IMR-90 (cell line): ENCODE measurements at regions not wholly inside any gene's neighbourhood (a gene's known extent, or its start where the extent isn't known, plus 50 kb on each side); places are given as distances from the start of the nearest gene placed in this dataset.

ENCODE experiments used
- ATAC-seq: fragments of 200-7000 bp; cut with Tn5 transposase; 2 replicates; pipeline ENCODE4 v1.9.1; 2020; ENCODE audit warnings: low read depth, mild to moderate bottlenecking, moderate library complexity
- BruUV-seq: library from RNA; stranded (reverse); fragments of 400-500 nt; replicated peaks from 2 replicates; lab custom pipeline; 2021; lab: Mats Ljungman, UMichigan
- CTCF ChIA-PET: fragments of 300-600 bp; formaldehyde crosslinking; extraction: SDS; loops from one replicate; lab custom pipeline; 2021; ENCODE audit warnings: antibody characterized with exemption; lab: Yijun Ruan, JAX
- POLR2A ChIA-PET: fragments of 300-600 bp; sonication (Branson Sonifier 250); formaldehyde crosslinking; loops from one replicate; lab custom pipeline; 2022; ENCODE audit warnings: antibody characterized with exemption; ENCODE audit not compliant: unreplicated experiment; lab: Charles Lee
- DNase-seq: peaks from one replicate; pipeline ENCODE4 v3.0.0; 2013
- H2AFZ ChIP-seq: replicated peaks from 2 replicates; pipeline ENCODE3; 2013; ENCODE audit warnings: low read length, mild to moderate bottlenecking; ENCODE audit not compliant: poor library complexity
- H2AK5ac ChIP-seq: 2 replicates; pipeline ENCODE4 v1.6.1; 2013; ENCODE audit warnings: low read depth, low read length, inconsistent platforms
- H2AK9ac ChIP-seq: replicated peaks from 2 replicates; pipeline ENCODE3; 2013; ENCODE audit warnings: mild to moderate bottlenecking, low read depth, low read length, moderate library complexity; ENCODE audit not compliant: poor library complexity
- H2BK120ac ChIP-seq: 2 replicates; pipeline ENCODE4 v1.6.1; 2013; ENCODE audit warnings: low read depth, low read length, inconsistent platforms
- H2BK15ac ChIP-seq: 3 replicates; pipeline ENCODE4 v1.6.1; 2013; ENCODE audit warnings: low read depth, low read length, inconsistent platforms
- H2BK20ac ChIP-seq: 2 replicates; pipeline ENCODE4 v1.6.1; 2013; ENCODE audit warnings: low read depth, mild to moderate bottlenecking, inconsistent platforms, low read length, moderate library complexity
- H2BK5ac ChIP-seq: 2 replicates; pipeline ENCODE4 v1.6.1; 2013; ENCODE audit warnings: mild to moderate bottlenecking, low read depth, low read length, inconsistent platforms; ENCODE audit not compliant: poor library complexity, severe bottlenecking
- H3K14ac ChIP-seq: replicated peaks from 2 replicates; pipeline ENCODE4 v1.6.1; 2013; ENCODE audit warnings: low read depth, low read length, inconsistent platforms
- H3K18ac ChIP-seq: 2 replicates; pipeline ENCODE4 v1.6.1; 2013; ENCODE audit warnings: low read depth, low read length, control low read depth
- H3K23ac ChIP-seq: 2 replicates; pipeline ENCODE4 v1.6.1; 2013; ENCODE audit warnings: low read depth, low read length, inconsistent platforms
- H3K27ac ChIP-seq: 2 replicates; pipeline ENCODE4 v1.5.1; 2013; ENCODE audit warnings: mild to moderate bottlenecking, control low read depth, low read length; ENCODE audit not compliant: insufficient read depth
- H3K27me3 ChIP-seq: 2 replicates; pipeline ENCODE4 v1.6.1; 2013; ENCODE audit warnings: low read length; ENCODE audit not compliant: control insufficient read depth, insufficient read depth
- H3K36me3 ChIP-seq: 2 replicates; pipeline ENCODE4 v1.6.1; 2013; ENCODE audit warnings: low read length, mixed read lengths; ENCODE audit not compliant: control insufficient read depth, insufficient read depth
- H3K4ac ChIP-seq: 2 replicates; pipeline ENCODE4 v1.6.1; 2013; ENCODE audit warnings: low read depth, low read length, inconsistent platforms
- H3K4me1 ChIP-seq: 2 replicates; pipeline ENCODE4 v1.6.1; 2013; ENCODE audit warnings: low read length, mixed read lengths; ENCODE audit not compliant: control insufficient read depth, insufficient read depth
- H3K4me2 ChIP-seq: 2 replicates; pipeline ENCODE4 v1.6.1; 2013; ENCODE audit warnings: low read depth, mild to moderate bottlenecking, control low read depth, low read length, moderate library complexity
- H3K4me3 ChIP-seq: 2 replicates; pipeline ENCODE4 v1.5.1; 2013; ENCODE audit warnings: low read depth, mild to moderate bottlenecking, control low read depth, low read length, moderate library complexity; ENCODE audit not compliant: insufficient read depth
- H3K56ac ChIP-seq: 2 replicates; pipeline ENCODE4 v1.6.1; 2013; ENCODE audit warnings: low read length, inconsistent platforms; ENCODE audit not compliant: insufficient read depth; ENCODE audit errors: extremely low read depth
- H3K79me1 ChIP-seq, 2 experiments: 2 replicates each; pipeline ENCODE4 v1.6.1; 2013; ENCODE audit warnings: low read length in 2 of 2, inconsistent platforms in 1 of 2, low read depth in 1 of 2
- H3K9ac ChIP-seq: 2 replicates; pipeline ENCODE4 v1.6.1; 2013; ENCODE audit warnings: low read depth, low read length, control low read depth
- H3K9me1 ChIP-seq: 2 replicates; pipeline ENCODE4 v1.6.1; 2013; ENCODE audit warnings: low read length, inconsistent platforms; ENCODE audit not compliant: insufficient read depth
- H3K9me3 ChIP-seq: 2 replicates; pipeline ENCODE4 v1.6.1; 2013; ENCODE audit warnings: low read length; ENCODE audit not compliant: control insufficient read depth, insufficient read depth
- H4K20me1 ChIP-seq: 2 replicates; pipeline ENCODE4 v1.6.1; 2013; ENCODE audit warnings: low read length, inconsistent platforms; ENCODE audit not compliant: insufficient read depth
- H4K5ac ChIP-seq: 2 replicates; pipeline ENCODE4 v1.6.1; 2013; ENCODE audit warnings: mild to moderate bottlenecking, low read depth, low read length, control low read depth
- H4K8ac ChIP-seq, 2 experiments: 2 replicates each; pipeline ENCODE4 v1.6.1; 2013; ENCODE audit warnings: low read depth in 2 of 2, low read length in 2 of 2, control low read depth in 1 of 2, inconsistent platforms in 1 of 2
- H4K91ac ChIP-seq: 2 replicates; pipeline ENCODE4 v1.6.1; 2013; ENCODE audit warnings: low read depth, low read length, inconsistent platforms; ENCODE audit not compliant: insufficient read depth
- BHLHE40 ChIP-seq: fragments of 150-350 bp; IDR thresholded peaks from 2 replicates; pipeline ENCODE4 v1.6.1; 2016; ENCODE audit warnings: mild to moderate bottlenecking, low read depth, low read length
- FOS ChIP-seq: fragments of 150-350 bp; IDR thresholded peaks from 2 replicates; pipeline ENCODE4 v1.6.1; 2016; ENCODE audit warnings: low read depth, low read length
- RCOR1 ChIP-seq: IDR thresholded peaks from 2 replicates; pipeline ENCODE4 v1.6.1; 2012; ENCODE audit warnings: mild to moderate bottlenecking, low read length, improper control_type of control experiment; ENCODE audit not compliant: insufficient replicate concordance
- WGBS, 2 experiments: methylation state at CpG; one replicate each; pipeline versions ENCODE4 v1.1.5 to v1.1.7; 2013; ENCODE audit warnings: missing lambda C conversion rate in 2 of 2; ENCODE audit not compliant: insufficient read length in 1 of 2; ENCODE audit errors: extremely low coverage in 2 of 2; 5-methylcytosine and 5-hydroxymethylcytosine counted together
- dilution Hi-C: fragments of 300-500 bp; cut with HindIII; formaldehyde crosslinking; loops from one replicate; pipeline ENCODE4 v1.14.3; 2018; ENCODE audit warnings: low sequenced_read_pairs; ENCODE audit not compliant: unreplicated experiment
- in situ Hi-C: fragments of 300-500 bp; cut with MboI; formaldehyde crosslinking; loops from 3 replicates; pipeline ENCODE4 v1.14.3; 2019; ENCODE audit warnings: low sequenced_read_pairs, inconsistent platforms, mixed read lengths
- intact Hi-C: fragments of 100-400 bp; cut with micrococcal nuclease; formaldehyde crosslinking; loops from 2 replicates; pipeline ENCODE4 v1.10.0; 2022

DNA sequence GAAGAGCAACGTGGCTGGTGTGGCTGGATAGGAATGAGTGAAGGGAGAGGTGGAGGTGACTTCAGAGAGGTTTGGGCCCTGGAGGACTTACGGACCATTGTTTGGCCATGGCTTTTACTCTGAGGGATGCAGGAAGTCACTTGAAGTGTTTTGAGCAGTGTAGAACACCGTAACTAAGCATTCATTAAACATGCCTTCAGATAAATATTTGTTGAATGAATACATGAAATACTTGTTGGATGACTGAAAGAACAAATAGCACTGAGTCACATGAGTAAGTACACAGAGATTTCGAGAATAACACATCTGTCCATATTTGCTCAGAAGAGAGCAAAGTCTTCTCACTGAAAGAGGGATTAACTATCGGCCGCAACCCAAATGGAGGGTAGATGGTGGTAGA is 182.7 kb upstream of the SNX19 start:
- Histone ChIP-seq H2AK5ac (peak overlapping the region; percentile 87), H2AK9ac (peak overlapping the region; percentile 77), H4K5ac (peak overlapping the region; percentile 96), H2BK20ac (peak overlapping the region; percentile 99), H3K36me3 (no peaks in the 10 kb centered on the region), H3K4ac (peak overlapping the region; percentile 92), H4K20me1 (no peaks in the 10 kb centered on the region), H2BK15ac (peak overlapping the region; percentile 83; the same call in 2 of the 3 replicates), H3K79me1 (no peaks in the 10 kb centered on the region), H3K4me2 (peak overlapping the region; percentile 78), H2BK5ac (peak overlapping the region; percentile 96), H4K91ac (peak overlapping the region; percentile 94), H2BK120ac (peak overlapping the region; percentile 97), H3K18ac (peak overlapping the region; percentile 99; the same call in 1 of the 2 replicates), H3K9me1 (peaks cover 20% of the 10 kb centered on the region), H3K27me3 (no peaks in the 10 kb centered on the region), H3K4me1 (peaks cover 11% of the 10 kb centered on the region), H3K27ac (peak overlapping the region; percentile 30), H3K9me3 (no peaks in the 10 kb centered on the region), H2AFZ (peak overlapping the region; percentile 80), H3K56ac (peak overlapping the region; percentile 51; the same call in 1 of the 2 replicates), H3K23ac (peak overlapping the region; percentile 76; the same call in 1 of the 2 replicates), H3K4me3 (no peak overlapping the region), H3K14ac (peak overlapping the region; percentile 92), H3K9ac (no peak overlapping the region), H4K8ac (peak overlapping the region; percentile 79 to 94)
- DNase-seq (peak; percentile 77), ATAC-seq (peak; percentile 77)
- in situ Hi-C loops = no loop called here
- peak; percentile 34; the same call in 1 of the 2 replicates for TF ChIP-seq FOS
- TF ChIP-seq BHLHE40 = no peak
- peak; percentile 53 for TF ChIP-seq RCOR1
- ChIA-PET POLR2A (no interaction called here), CTCF (no interaction called here)
- intact Hi-C loops = no loop called here
- no TSS peak for BruUV-seq
- WGBS, 2 experiments = 60% methylated on average over 1 of the region's 6 CpGs; no CpG with 5 or more reads in 1 of the 2 experiments
- dilution Hi-C loops = no loop called here
